HepG2 (cell line): ENCODE measurements at regions not wholly inside any gene's neighbourhood (a gene's known extent, or its start where the extent isn't known, plus 50 kb on each side); places are given as distances from the start of the nearest gene placed in this dataset.

Source experiments
- ATAC-seq: fragments of 200-7000 bp; cut with Tn5 transposase; 3 replicates; pipeline ENCODE4 v1.9.1; 2020; ENCODE audit warnings: mild to moderate bottlenecking, moderate library complexity
- BruUV-seq: library from RNA; stranded (reverse); fragments of 400-500 nt; replicated peaks from 2 replicates; lab custom pipeline; 2021; lab: Mats Ljungman, UMichigan
- CTCF ChIA-PET: fragments of 300-600 bp; formaldehyde crosslinking; extraction: SDS; loops from one replicate; lab custom pipeline; 2021; ENCODE audit warnings: low total read pairs, inconsistent platforms, low intra/inter-chr PET ratio; lab: Yijun Ruan, JAX
- POLR2A ChIA-PET: fragments of 350-600 bp; sonication (Branson Sonifier 250); formaldehyde crosslinking; loops from one replicate; lab custom pipeline; 2020; ENCODE audit warnings: antibody characterized with exemption, inconsistent platforms; lab: Yijun Ruan, JAX
- DNase-seq: peaks from one replicate; pipeline ENCODE4 v3.0.0-alpha.2; 2015; ENCODE audit warnings: low spot score
- FAIRE-seq: peaks from 3 replicates; lab custom pipeline; 2011; peaks lifted over from hg19 to GRCh38; lab: Jason Lieb, UNC
- H2AFZ ChIP-seq: one replicate; pipeline ENCODE4 v1.6.1; 2011; ENCODE audit warnings: low read length, inconsistent platforms
- H3K27ac ChIP-seq: fragments of 300-600 bp; 3 replicates; pipeline ENCODE4 v1.8.0; 2011; ENCODE audit warnings: mixed run types, mild to moderate bottlenecking, mixed read lengths, low read length, inconsistent platforms; ENCODE audit not compliant: insufficient read depth; ENCODE audit errors: extremely low read length
- H3K27me3 ChIP-seq, 2 experiments: fragments of 200-600 bp in 1 of 2; 2 replicates in 1 of 2; 3 replicates in 1 of 2; pipeline versions ENCODE4 v1.6.0 to v1.8.0; 2011; ENCODE audit warnings: low read length in 2 of 2, mild to moderate bottlenecking in 2 of 2, moderate library complexity in 2 of 2, inconsistent platforms in 1 of 2; ENCODE audit not compliant: insufficient read depth in 2 of 2, control insufficient read depth in 1 of 2
- H3K36me3 ChIP-seq, 2 experiments: fragments of 200-600 bp in 1 of 2; replicated peaks in 1 of 2; 2 replicates in 1 of 2; 3 replicates in 1 of 2; pipeline versions ENCODE4 v1.5.1 to v1.8.0; 2011; ENCODE audit warnings: low read length in 2 of 2, inconsistent platforms in 1 of 2; ENCODE audit not compliant: insufficient read depth in 2 of 2, control insufficient read depth in 1 of 2
- H3K4me1 ChIP-seq: 2 replicates; pipeline ENCODE4 v1.5.1; 2012; ENCODE audit warnings: low read length, inconsistent platforms; ENCODE audit not compliant: insufficient read depth
- H3K4me2 ChIP-seq: 2 replicates; pipeline ENCODE4 v1.6.0; 2011; ENCODE audit warnings: low read depth, low read length, inconsistent platforms
- H3K4me3 ChIP-seq, 3 experiments: fragments of 200-600 bp in 1 of 3; sonication (generic), shearing (Covaris generic) in 1 of 3; replicated peaks in 1 of 3; 2 replicates each; pipeline ENCODE4 v1.5.1; 2011 to 2016; ENCODE audit warnings: low read length in 3 of 3, inconsistent platforms in 2 of 3, low read depth in 2 of 3, mild to moderate bottlenecking in 2 of 3, control low read depth in 1 of 3, mixed read lengths in 1 of 3; ENCODE audit not compliant: insufficient read depth in 1 of 3
- H3K79me2 ChIP-seq: one replicate; pipeline ENCODE4 v1.6.1; 2011; ENCODE audit warnings: low read length, inconsistent platforms; ENCODE audit not compliant: insufficient read depth
- H3K9ac ChIP-seq: 2 replicates; pipeline ENCODE4 v1.6.0; 2011; ENCODE audit warnings: mild to moderate bottlenecking, low read depth, low read length, inconsistent platforms; ENCODE audit not compliant: insufficient read depth
- H3K9me3 ChIP-seq: 2 replicates; pipeline ENCODE4 v1.5.1; 2012; ENCODE audit warnings: mild to moderate bottlenecking, low read length
- H4K20me1 ChIP-seq: 2 replicates; pipeline ENCODE4 v1.6.0; 2011; ENCODE audit warnings: inconsistent platforms, mild to moderate bottlenecking, low read length, moderate library complexity; ENCODE audit not compliant: insufficient read depth
- PATZ1 ChIP-seq: sonication (generic); formaldehyde crosslinking; IDR thresholded peaks from 2 replicates; pipeline ENCODE4 v1.4.0; 2020; ENCODE audit warnings: missing genetic modification reagents
- SP1 ChIP-seq, 2 experiments: fragments of 450-650 bp in 1 of 2; sonication (generic) in 1 of 2; formaldehyde crosslinking in 1 of 2; IDR thresholded peaks; 2 replicates each; pipeline versions ENCODE4 v1.4.0 to v1.6.1; 2016 to 2020; ENCODE audit warnings: missing genetic modification reagents in 1 of 2
- ZBTB4 ChIP-seq: sonication (generic); formaldehyde crosslinking; IDR thresholded peaks from 2 replicates; pipeline ENCODE4 v1.4.0; 2020; ENCODE audit warnings: missing genetic modification reagents, mild to moderate bottlenecking, borderline replicate concordance
- ZNF496 ChIP-seq: sonication (generic); formaldehyde crosslinking; IDR thresholded peaks from 2 replicates; pipeline ENCODE4 v1.8.1; 2023; ENCODE audit warnings: mild to moderate bottlenecking, moderate library complexity, missing genetic modification reagents; ENCODE audit not compliant: insufficient replicate concordance
- ZNF619 ChIP-seq: sonication (generic); formaldehyde crosslinking; IDR thresholded peaks from 2 replicates; pipeline ENCODE4 v1.4.0; 2020; ENCODE audit warnings: mild to moderate bottlenecking, missing genetic modification reagents
- ZSCAN21 ChIP-seq: sonication (generic); formaldehyde crosslinking; IDR thresholded peaks from 2 replicates; pipeline ENCODE4 v1.8.0; 2022; ENCODE audit warnings: mild to moderate bottlenecking, missing genetic modification reagents, moderate library complexity, borderline replicate concordance
- whole genome bisulfite sequencing: methylation state at CpG from one replicate; pipeline ENCODE4 v1.1.6; 2017; ENCODE audit warnings: low lambda C conversion rate; 5-methylcytosine and 5-hydroxymethylcytosine counted together
- in situ Hi-C: cut with HindIII; loops from 2 replicates; pipeline ENCODE4 v1.10.0; 2017; ENCODE audit warnings: low pct_unique_long_range_greater_than_20kb; ENCODE audit not compliant: extremely low pct_ligation_motif_present
- intact Hi-C: fragments of 100-400 bp; cut with micrococcal nuclease; formaldehyde crosslinking; loops from one replicate; pipeline ENCODE4 v1.10.0; 2022; ENCODE audit not compliant: unreplicated experiment

GRCh38 chr5:142235050-142235797 is 89.6 kb downstream of the SPRY4 start:
- intact Hi-C loops = no loop called here
- Histone ChIP-seq H3K36me3 (no peaks in the 10 kb centered on the region), H3K27ac (no peak overlapping the region), H2AFZ (no peak overlapping the region), H3K9me3 (no peaks in the 10 kb centered on the region), H3K4me3 (no peak overlapping the region), H4K20me1 (no peaks in the 10 kb centered on the region), H3K4me2 (no peak overlapping the region), H3K79me2 (no peaks in the 10 kb centered on the region)
- DNase-seq (no peak), FAIRE-seq (no peak)
- BruUV-seq = no TSS peak
- in situ Hi-C loops = no loop called here
- ChIA-PET POLR2A (no interaction called here), CTCF (no interaction called here)
- 40% methylated on average over 13 of the region's 14 CpGs for WGBS
- TF ChIP-seq ZSCAN21 (CRISPR knock-in tag) (no peak), SP1 (IDR thresholded peaks at IDR 0.05) (no peak), SP1 (CRISPR knock-in tag; IDR thresholded peaks at IDR 0.05) (no peak), ZBTB4 (CRISPR knock-in tag) (no peak), ZNF496 (CRISPR knock-in tag) (no peak), PATZ1 (CRISPR knock-in tag) (0 out of 2 replicates have a peak, but pooled peaks have one; percentile 13), ZNF619 (CRISPR knock-in tag) (no peak)
- TF ChIP-seq, all 625 proteins: peak for 1
- Histone ChIP-seq H3K4me1 (no peaks in the 10 kb centered on the region), H3K27me3 (peaks cover 0 to 32% of the 10 kb centered on the region in 2 experiments; a peak in 2 of 5 replicates), H3K9ac (no peak overlapping the region)
- ATAC-seq = no peak; the same call in 2 of the 3 replicates
